SK-N-SH (cell line): ENCODE measurements at regions not wholly inside any gene's neighbourhood (a gene's known extent, or its start where the extent isn't known, plus 50 kb on each side); places are given as distances from the start of the nearest gene placed in this dataset.

ENCODE experiments used
- CTCF ChIA-PET: fragments of 300-600, 350-600 bp; formaldehyde crosslinking; extraction: SDS; loops from one replicate; lab custom pipeline; 2021; lab: Yijun Ruan, JAX
- POLR2A ChIA-PET: fragments of 350-600 bp; sonication (Branson Sonifier 250); formaldehyde crosslinking; extraction: SDS; loops from one replicate; lab custom pipeline; 2020; ENCODE audit warnings: antibody characterized with exemption, inconsistent platforms; lab: Yijun Ruan, JAX
- DNase-seq: peaks from one replicate; pipeline ENCODE4 v3.0.0; 2012
- H2AFZ ChIP-seq: fragments of 200-600 bp; sonication (generic); 2 replicates; pipeline ENCODE4 v1.8.1; 2016; ENCODE audit warnings: antibody characterized with exemption, mild to moderate bottlenecking, low read depth
- H3F3A ChIP-seq: fragments of 200-600 bp; sonication (generic); replicated peaks from 2 replicates; pipeline ENCODE3; 2016; ENCODE audit warnings: antibody characterized with exemption, mild to moderate bottlenecking; ENCODE audit not compliant: insufficient read depth
- H3K27ac ChIP-seq, 2 experiments: fragments of 200-500 bp in 1 of 2; fragments of 200-600 bp in 1 of 2; sonication (Bioruptor generic) in 1 of 2; sonication (generic), shearing (Covaris generic) in 1 of 2; 2 replicates each; pipeline versions ENCODE4 v1.5.1 to v1.6.1; 2014 to 2016; ENCODE audit warnings: low read depth in 2 of 2, inconsistent platforms in 1 of 2, low read length in 1 of 2, mild to moderate bottlenecking in 1 of 2, mixed read lengths in 1 of 2
- H3K27me3 ChIP-seq: fragments of 200-600 bp; sonication (generic), shearing (Covaris generic); 2 replicates; pipeline ENCODE4 v1.6.1; 2016; ENCODE audit warnings: mixed run types; ENCODE audit not compliant: insufficient read depth
- H3K36me3 ChIP-seq, 2 experiments: fragments of 200-500 bp in 1 of 2; fragments of 200-600 bp in 1 of 2; sonication (Bioruptor generic) in 1 of 2; sonication (generic) in 1 of 2; replicated peaks in 1 of 2; 2 replicates each; pipeline versions ENCODE3 to v1.5.1; 2014 to 2016; ENCODE audit warnings: low read length in 1 of 2, mild to moderate bottlenecking in 1 of 2; ENCODE audit not compliant: insufficient read depth in 2 of 2, control insufficient read depth in 1 of 2
- H3K4me1 ChIP-seq, 2 experiments: fragments of 200-500 bp in 1 of 2; fragments of 200-600 bp in 1 of 2; sonication (Bioruptor generic) in 1 of 2; sonication (generic), shearing (Covaris generic) in 1 of 2; 2 replicates each; pipeline versions ENCODE4 v1.5.1 to v1.6.1; 2014 to 2016; ENCODE audit warnings: low read depth in 1 of 2, low read length in 1 of 2, mixed run types in 1 of 2; ENCODE audit not compliant: insufficient read depth in 2 of 2, control insufficient read depth in 1 of 2
- H3K4me2 ChIP-seq: fragments of 200-600 bp; sonication (generic), shearing (Covaris generic); 2 replicates; pipeline ENCODE4 v1.6.1; 2017; ENCODE audit warnings: mixed run types
- H3K4me3 ChIP-seq, 2 experiments: fragments of 200-500 bp in 1 of 2; fragments of 200-600 bp in 1 of 2; sonication (Bioruptor generic) in 1 of 2; sonication (generic), shearing (Covaris generic) in 1 of 2; 2 replicates each; pipeline versions ENCODE4 v1.5.1 to v1.8.1; 2014 to 2016; ENCODE audit warnings: low read depth in 2 of 2, inconsistent platforms in 1 of 2, low read length in 1 of 2, mild to moderate bottlenecking in 1 of 2, mixed read lengths in 1 of 2, moderate library complexity in 1 of 2
- H3K79me2 ChIP-seq: fragments of 200-600 bp; sonication (generic); 2 replicates; pipeline ENCODE4 v1.8.1; 2017; ENCODE audit warnings: mild to moderate bottlenecking; ENCODE audit not compliant: insufficient read depth
- H3K9ac ChIP-seq: fragments of 200-600 bp; sonication (generic); 2 replicates; pipeline ENCODE4 v1.6.1; 2017; ENCODE audit warnings: mixed run types
- H3K9me2 ChIP-seq: fragments of 200-600 bp; sonication (generic); 2 replicates; pipeline ENCODE4 v1.6.1; 2017; ENCODE audit warnings: mixed run types
- H3K9me3 ChIP-seq: fragments of 200-600 bp; sonication (generic); 2 replicates; pipeline ENCODE4 v1.6.1; 2017; ENCODE audit warnings: mixed run types, mild to moderate bottlenecking, moderate library complexity
- H4K20me1 ChIP-seq: fragments of 200-600 bp; sonication (generic); 2 replicates; pipeline ENCODE4 v1.6.1; 2017; ENCODE audit warnings: mild to moderate bottlenecking, mixed run types; ENCODE audit not compliant: insufficient read depth
- CHD2 ChIP-seq: fragments of 150-350 bp; IDR thresholded peaks from 2 replicates; pipeline ENCODE4 v1.6.1; 2018; ENCODE audit warnings: low read length; ENCODE audit not compliant: partially characterized antibody
- CTCF ChIP-seq: fragments of 200-600 bp; sonication (generic); IDR thresholded peaks from 2 replicates; pipeline ENCODE4 v1.6.1; 2017; ENCODE audit warnings: antibody characterized with exemption, mild to moderate bottlenecking, moderate library complexity
- ELF1 ChIP-seq: IDR thresholded peaks from 2 replicates; pipeline ENCODE4 v1.4.0; 2012
- EP300 ChIP-seq, 2 experiments: IDR thresholded peaks; 2 replicates each; pipeline versions ENCODE4 v1.4.0 to v1.6.1; 2012; ENCODE audit warnings: borderline replicate concordance in 1 of 2, low read depth in 1 of 2, low read length in 1 of 2
- FOXJ3 ChIP-seq: sonication (generic); formaldehyde crosslinking; IDR thresholded peaks from 2 replicates; pipeline ENCODE4 v1.5.1; 2020; ENCODE audit warnings: mild to moderate bottlenecking, missing genetic modification reagents
- FOXM1 ChIP-seq: IDR thresholded peaks from 2 replicates; pipeline ENCODE4 v1.4.0; 2012; ENCODE audit warnings: low read depth, mild to moderate bottlenecking
- GABPA ChIP-seq: IDR thresholded peaks from 2 replicates; pipeline ENCODE4 v1.4.0; 2012; ENCODE audit warnings: low read depth, mild to moderate bottlenecking
- GATA2 ChIP-seq: sonication (generic); formaldehyde crosslinking; IDR thresholded peaks from 2 replicates; pipeline ENCODE4 v1.5.0; 2020; ENCODE audit warnings: mild to moderate bottlenecking, missing genetic modification reagents
- IRF3 ChIP-seq: fragments of 150-350 bp; IDR thresholded peaks from 2 replicates; pipeline ENCODE4 v1.6.1; 2016; ENCODE audit warnings: mild to moderate bottlenecking, low read depth, low read length
- MAX ChIP-seq: IDR thresholded peaks from 2 replicates; pipeline ENCODE4 v1.4.0; 2012; ENCODE audit warnings: low read depth
- MXI1 ChIP-seq: IDR thresholded peaks from 2 replicates; pipeline ENCODE4 v1.6.1; 2012; ENCODE audit warnings: mild to moderate bottlenecking, low read depth, low read length, improper control_type of control experiment
- NFIC ChIP-seq: IDR thresholded peaks from 2 replicates; pipeline ENCODE4 v1.4.0; 2012; ENCODE audit warnings: borderline replicate concordance
- PBX3 ChIP-seq: IDR thresholded peaks from 2 replicates; pipeline ENCODE4; 2012
- RAD21 ChIP-seq: IDR thresholded peaks from 2 replicates; pipeline ENCODE4 v1.6.1; 2012; ENCODE audit warnings: mild to moderate bottlenecking, low read length
- REST ChIP-seq: IDR thresholded peaks from 2 replicates; pipeline ENCODE4 v1.6.1; 2012; ENCODE audit warnings: mild to moderate bottlenecking, low read depth, low read length, moderate library complexity
- RXRA ChIP-seq: IDR thresholded peaks from 2 replicates; pipeline ENCODE4 v1.4.0; 2012; ENCODE audit warnings: low read depth, mild to moderate bottlenecking, borderline replicate concordance
- SIN3A ChIP-seq: IDR thresholded peaks from 2 replicates; pipeline ENCODE4 v1.6.1; 2012; ENCODE audit warnings: low read depth, mild to moderate bottlenecking, low read length, moderate library complexity, borderline replicate concordance
- SMC3 ChIP-seq: IDR thresholded peaks from 2 replicates; pipeline ENCODE4 v1.6.1; 2012; ENCODE audit warnings: low read depth, low read length, improper control_type of control experiment
- TAF1 ChIP-seq: IDR thresholded peaks from 2 replicates; pipeline ENCODE4 v1.6.1; 2012; ENCODE audit warnings: low read depth, mild to moderate bottlenecking, low read length, moderate library complexity, borderline replicate concordance
- USF2 ChIP-seq: fragments of 150-350 bp; IDR thresholded peaks from 2 replicates; pipeline ENCODE4 v1.6.1; 2017; ENCODE audit warnings: antibody characterized with exemption, low read length, low read depth, borderline replicate concordance
- ZBTB33 ChIP-seq: IDR thresholded peaks from 2 replicates; pipeline ENCODE4 v1.4.0; 2012; ENCODE audit warnings: low read depth, borderline replicate concordance
- WGBS: methylation state at CpG from one replicate; pipeline ENCODE4 v1.1.6; 2017; ENCODE audit warnings: low lambda C conversion rate; 5-methylcytosine and 5-hydroxymethylcytosine counted together

- Histone ChIP-seq H4K20me1 (no peaks in the 10 kb centered on the region), H3K9me2 (no peaks in the 10 kb centered on the region), H3K79me2 (no peaks in the 10 kb centered on the region), H3K27me3 (no peaks in the 10 kb centered on the region), H2AFZ (no peak overlapping the region), H3K4me1 (no peaks in the 10 kb centered on the region), H3K27ac (no peak overlapping the region), H3F3A (no peaks in the 10 kb centered on the region), H3K9me3 (no peaks in the 10 kb centered on the region), H3K4me3 (no peak overlapping the region; a peak in 1 of 4 replicates), H3K9ac (no peak overlapping the region), H3K36me3 (no peaks in the 10 kb centered on the region), H3K4me2 (no peak overlapping the region)
- DNase-seq: peak; percentile 57
- WGBS: 18% methylated on average over 3 of the region's 3 CpGs
- ChIA-PET CTCF (interaction anchor here (0.8 to 5.8 kb wide), 11 partner anchors 10 to 1255 kb away, joined by 3 to 29 read pairs (median 4); partner anchors contain the start of gene EPHB1), POLR2A (no interaction called here)
- TF ChIP-seq CTCF: peak; percentile 96
- no peak for TF ChIP-seq PBX3
- TF ChIP-seq RXRA: no peak
- no peak for TF ChIP-seq FOXJ3 (CRISPR knock-in tag)
- TF ChIP-seq SMC3: peak; percentile 86
- no peak for TF ChIP-seq GATA2 (CRISPR knock-in tag)
- TF ChIP-seq TAF1: no peak
- TF ChIP-seq EP300 (IDR thresholded peaks at IDR 0.05; ENCODE audit: borderline replicate concordance in 1 of 2, low read depth in 1 of 2, low read length in 1 of 2): no peak
- TF ChIP-seq ZBTB33: no peak
- peak; percentile 94 for TF ChIP-seq RAD21
- no peak for TF ChIP-seq MXI1
- TF ChIP-seq USF2: no peak
- TF ChIP-seq GABPA: no peak
- no peak for TF ChIP-seq MAX
- no peak for TF ChIP-seq CHD2
- no peak for TF ChIP-seq SIN3A
- no peak for TF ChIP-seq NFIC
- no peak for TF ChIP-seq IRF3
- no peak for TF ChIP-seq REST
- TF ChIP-seq ELF1: no peak
- no peak for TF ChIP-seq FOXM1
These were observed 70.3 kb upstream of the PPP2R3A start for GRCh38 chr3:135895106-135895733.
